DOHH2 (cell line): ENCODE measurements at regions not wholly inside any gene's neighbourhood (a gene's known extent, or its start where the extent isn't known, plus 50 kb on each side); places are given as distances from the start of the nearest gene placed in this dataset.

ENCODE experiments used
- H3F3A ChIP-seq: fragments of 200-600 bp; sonication (generic), shearing (Covaris generic); 2 replicates; pipeline ENCODE4 v1.6.0; 2016; ENCODE audit warnings: antibody characterized with exemption, mild to moderate bottlenecking; ENCODE audit not compliant: control insufficient read depth, insufficient read depth
- H3K27ac ChIP-seq: fragments of 200-600 bp; sonication (generic); 2 replicates; pipeline ENCODE4 v1.5.1; 2014; ENCODE audit warnings: low read depth, mild to moderate bottlenecking, low read length, moderate library complexity
- H3K27me3 ChIP-seq: fragments of 200-600 bp; sonication (generic); 2 replicates; pipeline ENCODE4 v1.6.1; 2014; ENCODE audit warnings: mild to moderate bottlenecking, low read length, mixed read lengths; ENCODE audit not compliant: control insufficient read depth
- H3K36me3 ChIP-seq: fragments of 200-600 bp; sonication (generic); 2 replicates; pipeline ENCODE4 v1.6.1; 2014; ENCODE audit warnings: mild to moderate bottlenecking, low read length, moderate library complexity, mixed read lengths; ENCODE audit not compliant: control insufficient read depth
- H3K4me1 ChIP-seq: fragments of 200-600 bp; sonication (generic); 2 replicates; pipeline ENCODE4 v1.6.1; 2014; ENCODE audit warnings: mild to moderate bottlenecking, low read length, mixed read lengths; ENCODE audit not compliant: control insufficient read depth
- H3K4me2 ChIP-seq: fragments of 200-600 bp; sonication (generic); 2 replicates; pipeline ENCODE4 v1.6.0; 2014; ENCODE audit warnings: mild to moderate bottlenecking, low read length, moderate library complexity
- H3K4me3 ChIP-seq: fragments of 200-600 bp; sonication (generic); 2 replicates; pipeline ENCODE4 v1.5.1; 2014; ENCODE audit warnings: mild to moderate bottlenecking, low read length, mixed read lengths
- H3K79me2 ChIP-seq: fragments of 200-600 bp; sonication (generic); 2 replicates; pipeline ENCODE4 v1.6.1; 2014; ENCODE audit warnings: mild to moderate bottlenecking, low read length, mixed read lengths; ENCODE audit not compliant: control insufficient read depth
- H3K9me2 ChIP-seq: fragments of 200-600 bp; sonication (generic); replicated peaks from 2 replicates; pipeline ENCODE4 v1.6.1; 2014; ENCODE audit warnings: mild to moderate bottlenecking, low read length, mixed read lengths; ENCODE audit not compliant: control insufficient read depth
- H3K9me3 ChIP-seq: fragments of 200-600 bp; sonication (generic); 2 replicates; pipeline ENCODE4 v1.6.1; 2014; ENCODE audit warnings: antibody characterized with exemption, low read length, mixed read lengths; ENCODE audit not compliant: control insufficient read depth, insufficient read depth
- H4K20me1 ChIP-seq: fragments of 200-600 bp; sonication (generic); 2 replicates; pipeline ENCODE4 v1.6.0; 2014; ENCODE audit warnings: low read depth, mild to moderate bottlenecking, antibody characterized with exemption, low read length, moderate library complexity; ENCODE audit not compliant: control insufficient read depth, insufficient read depth
- CTCF ChIP-seq: fragments of 200-600 bp; sonication (generic); IDR thresholded peaks from one replicate; pipeline ENCODE4 v1.5.1; 2014; ENCODE audit warnings: antibody characterized with exemption, mild to moderate bottlenecking, low read depth, low read length; ENCODE audit not compliant: poor library complexity, severe bottlenecking
- EZH2phosphoT487 ChIP-seq: fragments of 200-600 bp; sonication (generic); IDR thresholded peaks from 2 replicates; pipeline ENCODE4 v1.6.1; 2017; ENCODE audit warnings: borderline replicate concordance, mild to moderate bottlenecking, antibody characterized with exemption, low read length, moderate library complexity, mixed read lengths

- Histone ChIP-seq H3F3A (no peaks in the 10 kb centered on the region), H3K4me1 (no peaks in the 10 kb centered on the region), H3K9me3 (no peaks in the 10 kb centered on the region), H3K9me2 (no peaks in the 10 kb centered on the region), H3K4me3 (no peak overlapping the region), H3K27me3 (no peaks in the 10 kb centered on the region), H3K4me2 (no peak overlapping the region), H3K27ac (no peak overlapping the region), H3K79me2 (no peaks in the 10 kb centered on the region), H3K36me3 (no peaks in the 10 kb centered on the region), H4K20me1 (no peaks in the 10 kb centered on the region)
- no peak for TF ChIP-seq CTCF
- TF ChIP-seq EZH2phosphoT487, result no peak
Measured at GRCh38 chrX:131812847-131813825, 210.0 kb upstream of the STK26 start.

- Histone ChIP-seq H3K4me3 (no peak overlapping the region), H3K36me3 (no peaks in the 10 kb centered on the region), H3K27me3 (no peaks in the 10 kb centered on the region), H3F3A (no peaks in the 10 kb centered on the region), H3K4me1 (no peaks in the 10 kb centered on the region), H3K9me3 (no peaks in the 10 kb centered on the region), H3K4me2 (no peak overlapping the region), H3K27ac (no peak overlapping the region), H3K79me2 (no peaks in the 10 kb centered on the region), H3K9me2 (no peaks in the 10 kb centered on the region), H4K20me1 (no peaks in the 10 kb centered on the region)
- TF ChIP-seq EZH2phosphoT487 (no peak), CTCF (no peak)
Measured at GRCh38 chrX:131816551-131817136, 206.5 kb upstream of the STK26 start.

GRCh38 chrX:131818297-131818936 is 204.7 kb upstream of the STK26 start:
- no peak overlapping the region for H3K4me2 ChIP-seq
- no peaks in the 10 kb centered on the region for H3K9me2 ChIP-seq
- H3K27ac ChIP-seq, result no peak overlapping the region
- no peaks in the 10 kb centered on the region for H4K20me1 ChIP-seq
- no peaks in the 10 kb centered on the region for H3K4me1 ChIP-seq
- H3K4me3 ChIP-seq, result no peak overlapping the region
- H3K27me3 ChIP-seq, result no peaks in the 10 kb centered on the region
- no peaks in the 10 kb centered on the region for H3F3A ChIP-seq
- TF ChIP-seq CTCF, result no peak
- no peak for TF ChIP-seq EZH2phosphoT487
- H3K9me3 ChIP-seq, result no peaks in the 10 kb centered on the region
- H3K36me3 ChIP-seq, result no peaks in the 10 kb centered on the region
- no peaks in the 10 kb centered on the region for H3K79me2 ChIP-seq
